ENCODE measurements at regions not wholly inside any gene's neighbourhood (a gene's known extent, or its start where the extent isn't known, plus 50 kb on each side); places are given as distances from the start of the nearest gene placed in this dataset.

- no peak for DNase-seq (ENCODE audit: low read depth in 2 of 2)
Measured at GRCh38 chr3:25287291-25287884, 140.7 kb upstream of the RARB start.

- DNase-seq (ENCODE audit: low read depth in 2 of 2), result no peak
Measured at GRCh38 chr3:25288413-25288812, 139.7 kb upstream of the RARB start.

- DNase-seq (ENCODE audit: low read depth in 2 of 2), result no peak
Measured at GRCh38 chr3:25289156-25289555, 138.9 kb upstream of the RARB start.

- no peak for DNase-seq (ENCODE audit: low read depth in 2 of 2)
Measured at GRCh38 chr3:25289663-25290062, 138.4 kb upstream of the RARB start.

DNA sequence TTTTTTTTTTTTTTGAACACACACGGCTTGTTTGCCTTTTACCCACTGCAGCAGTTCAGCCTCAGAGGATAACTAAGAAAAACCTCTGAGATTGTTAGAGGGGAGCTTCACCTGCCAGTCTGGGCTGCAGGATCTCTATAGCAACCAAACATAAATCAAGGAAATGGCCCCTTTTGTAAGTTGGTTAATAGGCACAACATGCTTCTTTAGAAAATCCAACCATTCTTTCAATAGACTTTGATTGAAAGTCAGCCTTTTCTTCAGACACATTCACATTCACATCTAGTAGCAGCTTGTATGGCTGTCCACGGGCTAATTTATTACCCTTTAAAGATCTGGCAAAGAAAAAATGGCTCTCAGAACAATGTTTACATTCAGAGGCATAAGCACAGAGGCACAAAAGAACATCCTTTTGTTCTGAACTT lies 136.6 kb upstream of the RARB start:
- no peak for DNase-seq (ENCODE audit: low read depth in 2 of 2)

DNA sequence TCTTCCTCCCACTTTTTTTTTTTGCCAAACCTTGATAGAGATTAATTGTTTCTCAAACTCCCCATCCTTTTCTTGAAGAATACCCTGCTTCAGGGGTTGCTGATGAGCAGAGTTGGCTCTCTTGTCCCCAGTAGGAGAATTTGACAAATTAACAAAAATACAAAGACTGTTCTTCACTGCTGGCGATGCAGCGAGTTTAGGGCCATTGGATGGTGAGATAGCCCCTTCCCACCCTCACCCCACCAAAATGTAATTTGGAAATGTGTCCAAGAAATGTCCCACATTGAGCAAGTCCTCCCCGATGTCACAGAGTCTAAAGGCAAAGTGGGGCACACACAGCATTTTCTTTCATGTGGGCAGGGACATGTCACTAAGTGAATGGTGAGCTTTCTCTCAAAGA lies 136.0 kb upstream of the RARB start:
- no peak for DNase-seq (ENCODE audit: low read depth in 2 of 2)

DNA sequence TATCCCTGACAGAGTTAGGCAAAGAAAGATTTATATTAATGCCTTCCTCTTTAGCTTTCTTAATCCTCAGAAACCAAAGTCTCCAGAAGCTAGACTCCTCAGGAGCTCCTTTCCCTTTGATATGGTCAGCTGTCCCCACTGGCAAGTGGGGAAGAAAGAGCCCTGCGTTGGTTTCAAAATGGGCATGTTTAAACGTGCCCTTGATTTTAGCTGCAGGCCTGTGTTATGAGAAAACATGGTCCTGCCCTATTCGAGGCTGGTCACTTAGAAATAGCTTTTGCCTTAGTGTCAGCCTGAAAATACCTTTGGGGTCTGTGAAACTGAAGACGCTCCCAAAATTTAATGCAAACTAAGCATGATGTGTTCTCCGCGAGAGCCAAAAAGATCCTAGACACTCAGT lies 135.5 kb upstream of the RARB start:
- no peak for DNase-seq (ENCODE audit: low read depth in 2 of 2)

GRCh38 chr3:25293736-25294135 lies 134.3 kb upstream of the RARB start:
- no peak for DNase-seq (ENCODE audit: low read depth in 2 of 2)

DNA sequence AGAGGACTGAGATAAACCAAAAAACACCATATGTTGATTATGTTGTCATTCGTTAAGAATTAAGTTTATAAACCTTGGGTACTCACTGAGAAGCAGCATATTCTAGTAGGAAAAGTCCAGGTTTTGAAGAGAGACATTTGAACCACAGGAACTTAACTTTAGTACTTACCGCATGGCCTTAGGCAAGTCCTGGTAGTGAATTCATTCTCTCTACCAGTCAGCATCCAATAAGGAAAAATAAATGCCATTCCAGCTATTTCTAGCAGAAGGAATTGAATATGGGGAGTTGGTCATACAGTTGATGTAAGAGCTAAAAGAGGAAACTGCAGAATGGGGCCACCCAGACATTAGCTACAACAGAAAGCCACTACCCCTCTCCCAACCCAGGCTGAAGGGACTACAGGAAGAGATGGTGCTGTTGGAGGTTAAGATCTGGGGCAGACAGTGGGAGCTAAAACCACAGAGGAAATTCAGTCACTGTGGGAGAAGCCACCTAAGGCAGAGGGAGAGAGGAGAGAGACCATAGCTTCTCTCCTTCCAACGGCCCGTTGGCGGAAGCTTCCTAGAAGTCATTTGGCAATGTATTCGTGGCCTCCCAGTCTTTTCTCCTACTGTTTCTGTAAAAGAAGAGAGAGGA lies 133.8 kb upstream of the RARB start:
- no peak for DNase-seq (ENCODE audit: low read depth in 2 of 2)

DNA sequence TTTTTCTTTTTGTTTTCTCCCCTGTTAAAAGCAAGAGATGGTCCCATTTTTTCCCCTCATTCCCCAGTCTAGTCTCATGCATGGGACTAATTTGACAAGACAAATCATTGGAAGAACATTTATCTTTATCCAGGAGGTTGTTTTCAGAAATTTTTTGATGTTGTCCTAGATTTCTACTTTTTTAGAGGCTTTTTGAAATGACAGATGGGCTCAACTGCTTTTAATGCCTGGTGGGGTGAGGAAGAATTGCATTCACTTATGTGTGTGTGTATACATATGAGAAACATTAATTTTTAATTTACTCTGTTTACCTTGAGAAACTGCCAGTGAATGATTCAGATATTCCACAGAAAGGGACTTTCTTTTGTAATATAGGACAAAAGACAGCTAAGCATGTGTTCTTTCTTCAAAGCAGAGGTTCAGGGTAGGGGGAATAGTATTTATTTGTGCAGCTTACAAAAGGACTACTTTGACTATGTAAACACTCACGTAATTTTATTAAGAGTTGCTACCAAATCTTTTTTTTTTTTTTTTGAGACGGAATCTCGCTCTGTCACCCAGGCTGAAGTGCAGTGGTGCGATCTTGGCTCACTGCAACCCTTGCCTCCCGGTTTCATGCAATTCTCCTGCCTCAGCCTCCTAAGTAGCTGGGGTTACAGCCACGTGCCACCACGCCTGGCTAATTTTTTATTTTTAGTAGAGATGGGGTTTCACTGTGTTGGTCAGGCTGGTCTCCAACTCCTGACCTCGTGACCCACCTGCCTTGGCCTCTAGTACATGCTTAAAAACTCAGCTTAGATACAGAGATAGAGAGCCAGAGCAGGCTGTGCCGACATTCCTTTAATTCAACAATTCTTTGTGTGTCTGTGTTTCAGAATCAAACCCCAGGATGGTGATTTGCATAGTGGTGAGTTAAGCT lies 130.1 kb upstream of the RARB start:
- DNase-seq (ENCODE audit: low read depth in 2 of 2), result no peak

DNA sequence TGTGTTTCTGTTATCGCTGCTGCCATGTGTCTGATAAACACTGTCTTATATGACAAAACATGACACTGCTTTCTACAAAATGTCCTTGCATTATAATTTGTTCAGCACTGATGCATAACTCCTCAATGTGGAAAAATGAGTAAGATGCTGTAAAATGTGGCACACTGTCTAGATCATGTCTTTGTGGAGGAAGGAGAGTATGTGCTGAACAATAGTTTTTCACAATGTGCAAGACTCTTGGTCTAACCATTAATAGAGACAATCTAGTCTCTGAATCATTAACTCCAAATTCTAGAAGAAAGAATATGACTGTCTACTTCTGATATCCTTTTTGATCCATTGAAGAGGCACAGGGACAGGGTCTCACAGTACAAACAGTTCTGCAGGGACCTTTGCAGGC lies 127.9 kb upstream of the RARB start:
- DNase-seq (ENCODE audit: low read depth in 2 of 2), result no peak

DNA sequence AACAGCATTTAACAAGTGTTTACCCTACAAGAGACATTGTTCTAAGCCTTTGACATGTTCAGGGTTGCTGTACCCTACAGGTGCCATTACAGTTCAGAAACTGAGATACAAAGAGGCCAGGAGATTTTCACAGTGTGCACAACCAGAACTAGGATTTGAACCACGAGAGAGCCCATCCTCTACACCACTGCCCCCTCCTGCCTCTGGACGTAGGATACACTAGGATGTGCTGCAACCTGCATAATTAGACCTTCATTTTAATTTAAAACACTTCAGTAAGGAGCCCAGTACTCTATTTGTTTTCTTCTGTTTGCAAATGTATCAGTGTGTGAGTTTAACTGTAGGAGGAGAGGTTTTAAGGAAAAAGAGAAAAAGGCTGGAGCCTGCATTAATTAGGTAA lies 123.1 kb upstream of the RARB start:
- no peak for DNase-seq (ENCODE audit: low read depth in 2 of 2)

- no peak for DNase-seq (ENCODE audit: low read depth in 2 of 2)
Measured at GRCh38 chr3:25306066-25306465, 122.0 kb upstream of the RARB start.

- DNase-seq (ENCODE audit: low read depth in 2 of 2), result no peak
Measured at GRCh38 chr3:25306705-25307104, 121.4 kb upstream of the RARB start.

GRCh38 chr3:25313286-25313685 lies 114.8 kb upstream of the RARB start:
- DNase-seq (ENCODE audit: low read depth in 2 of 2), result no peak

GRCh38 chr3:25324954-25325655 lies 103.0 kb upstream of the RARB start:
- DNase-seq (ENCODE audit: low read depth in 2 of 2), result no peak

- no peak for DNase-seq (ENCODE audit: low read depth in 2 of 2)
Measured at GRCh38 chr3:25335356-25335755, 92.7 kb upstream of the RARB start.

- DNase-seq (ENCODE audit: low read depth in 2 of 2), result no peak
Measured at GRCh38 chr3:25338158-25338725, 89.8 kb upstream of the RARB start.

- no peak for DNase-seq (ENCODE audit: low read depth in 2 of 2)
Measured at GRCh38 chr3:25339225-25339624, 88.8 kb upstream of the RARB start.

DNA sequence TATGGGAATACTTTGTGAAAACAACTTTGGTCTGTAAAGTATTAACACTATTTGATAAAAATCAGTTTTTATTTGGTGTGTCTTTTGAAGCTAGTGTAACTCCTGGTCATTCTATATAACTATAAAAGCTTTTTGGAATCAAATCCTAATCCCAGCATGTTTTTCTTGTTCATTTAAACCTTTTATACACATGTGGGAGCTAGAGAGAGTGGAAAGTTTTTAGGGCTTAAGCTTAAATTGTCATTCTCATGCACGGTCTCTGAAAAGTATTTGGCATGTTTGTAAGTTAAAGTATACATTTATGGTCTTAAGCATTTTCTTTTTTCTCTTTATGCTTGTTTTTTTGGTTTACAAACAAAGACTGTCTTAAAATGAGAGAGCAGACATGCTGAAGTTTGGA lies 83.4 kb upstream of the RARB start:
- no peak for DNase-seq (ENCODE audit: low read depth in 2 of 2)

- DNase-seq (ENCODE audit: low read depth in 2 of 2), result no peak
Measured at GRCh38 chr3:25349095-25349494, 79.0 kb upstream of the RARB start.

Measured in stimulated activated CD8-positive, alpha-beta memory T cell treated with anti-CD3 and anti-CD28 coated beads, Interleukin-7, amount 100 ng/mL, for 4 hours (primary cell).